ENCODE measurements at regions not wholly inside any gene's neighbourhood (a gene's known extent, or its start where the extent isn't known, plus 50 kb on each side); places are given as distances from the start of the nearest gene placed in this dataset.

DNA sequence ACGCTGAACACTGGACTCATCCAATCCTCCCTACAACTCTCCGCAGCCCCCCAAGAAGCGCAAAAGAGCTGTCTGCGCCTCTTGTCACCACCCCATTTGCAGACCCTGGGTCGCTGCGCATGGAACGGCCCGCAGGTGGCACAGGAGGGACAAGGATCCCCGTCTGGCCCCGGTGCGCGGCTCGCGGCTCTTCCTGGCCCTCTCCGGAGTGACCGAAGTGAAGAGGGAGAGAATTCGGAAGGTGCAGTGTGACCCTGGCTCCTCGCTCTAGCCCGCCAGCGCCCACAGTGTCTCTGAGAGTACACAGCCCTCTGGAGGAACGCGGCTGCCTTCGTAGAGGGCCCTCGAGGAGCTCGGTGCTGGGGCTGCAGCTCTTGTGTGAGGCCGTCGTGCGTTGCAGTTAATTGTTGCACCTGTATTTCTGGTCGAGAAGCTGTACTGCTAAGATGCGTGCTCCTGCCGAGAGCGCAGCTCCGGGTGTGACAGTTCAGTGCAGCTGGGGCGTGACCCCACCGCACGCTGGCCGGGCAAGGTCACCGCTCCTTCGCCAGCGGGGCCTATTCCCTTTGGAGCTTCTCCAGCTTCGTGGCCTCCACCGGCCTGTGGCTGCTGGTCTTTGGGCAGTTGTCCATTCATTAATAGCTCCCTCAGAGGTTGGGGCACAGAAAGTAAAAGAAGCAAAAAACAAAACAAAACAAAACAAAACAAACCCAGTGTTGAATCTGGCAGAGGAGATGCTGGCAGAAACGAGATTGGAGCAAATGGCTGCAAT is 119.0 kb downstream of the SEC23IP start:
- TF ChIP-seq PREB (CRISPR knock-in tag; IDR thresholded peaks at IDR 0.05; ENCODE audit: borderline replicate concordance) (no peak), NR3C1 (CRISPR knock-in tag; conservative IDR thresholded peaks at IDR 0.05; ENCODE audit: low read depth) (no peak), SMAD3 (CRISPR knock-in tag; IDR thresholded peaks at IDR 0.05; ENCODE audit: borderline replicate concordance) (no peak), MAX (CRISPR knock-in tag; IDR thresholded peaks at IDR 0.05) (no peak), CTCF (IDR thresholded peaks at IDR 0.05) (no peak), NR2C2 (CRISPR knock-in tag; IDR thresholded peaks at IDR 0.05) (no peak), ZNF121 (CRISPR knock-in tag; IDR thresholded peaks at IDR 0.05) (no peak), USF2 (CRISPR knock-in tag; IDR thresholded peaks at IDR 0.05) (no peak), NFATC4 (CRISPR knock-in tag; IDR thresholded peaks at IDR 0.05) (no peak)
- TF ChIP-seq, protein P1, sequence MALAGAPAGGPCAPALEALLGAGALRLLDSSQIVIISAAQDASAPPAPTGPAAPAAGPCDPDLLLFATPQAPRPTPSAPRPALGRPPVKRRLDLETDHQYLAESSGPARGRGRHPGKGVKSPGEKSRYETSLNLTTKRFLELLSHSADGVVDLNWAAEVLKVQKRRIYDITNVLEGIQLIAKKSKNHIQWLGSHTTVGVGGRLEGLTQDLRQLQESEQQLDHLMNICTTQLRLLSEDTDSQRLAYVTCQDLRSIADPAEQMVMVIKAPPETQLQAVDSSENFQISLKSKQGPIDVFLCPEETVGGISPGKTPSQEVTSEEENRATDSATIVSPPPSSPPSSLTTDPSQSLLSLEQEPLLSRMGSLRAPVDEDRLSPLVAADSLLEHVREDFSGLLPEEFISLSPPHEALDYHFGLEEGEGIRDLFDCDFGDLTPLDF (CRISPR knock-in tag; IDR thresholded peaks at IDR 0.05), result no peak
